Endothelial cell (in vitro differentiated cells): ENCODE measurements at regions not wholly inside any gene's neighbourhood (a gene's known extent, or its start where the extent isn't known, plus 50 kb on each side); places are given as distances from the start of the nearest gene placed in this dataset.

Source experiments
- DNase-seq: peaks from one replicate; pipeline ENCODE4 v3.0.0; 2021; ENCODE audit warnings: low spot score
- H3K27ac Mint-ChIP-seq: one replicate; pipeline ENCODE4 v1.8.0; 2021; ENCODE audit warnings: mixed read lengths, inconsistent platforms; ENCODE audit not compliant: unreplicated experiment
- H3K27me3 Mint-ChIP-seq: one replicate; pipeline ENCODE4 v1.8.0; 2021; ENCODE audit warnings: mild to moderate bottlenecking, moderate library complexity, mixed read lengths, inconsistent platforms; ENCODE audit not compliant: unreplicated experiment
- H3K36me3 Mint-ChIP-seq: one replicate; pipeline ENCODE4 v1.8.0; 2021; ENCODE audit warnings: mild to moderate bottlenecking, low read depth, mixed read lengths, inconsistent platforms; ENCODE audit not compliant: unreplicated experiment
- H3K4me1 Mint-ChIP-seq: one replicate; pipeline ENCODE4 v1.8.0; 2021; ENCODE audit warnings: mild to moderate bottlenecking, mixed read lengths, inconsistent platforms; ENCODE audit not compliant: unreplicated experiment
- H3K4me3 Mint-ChIP-seq: one replicate; pipeline ENCODE4 v1.8.0; 2021; ENCODE audit warnings: mild to moderate bottlenecking, mixed read lengths, inconsistent platforms; ENCODE audit not compliant: unreplicated experiment
- H3K9me3 Mint-ChIP-seq: one replicate; pipeline ENCODE4 v1.8.0; 2021; ENCODE audit warnings: mixed read lengths, inconsistent platforms; ENCODE audit not compliant: unreplicated experiment
- TF ChIP-seq, protein P1 (sequence below): fragments of 200-600 bp; sonication (generic); IDR thresholded peaks from one replicate; pipeline ENCODE4 v1.5.0; 2021; ENCODE audit warnings: antibody characterized with exemption; ENCODE audit not compliant: unreplicated experiment

DNA sequence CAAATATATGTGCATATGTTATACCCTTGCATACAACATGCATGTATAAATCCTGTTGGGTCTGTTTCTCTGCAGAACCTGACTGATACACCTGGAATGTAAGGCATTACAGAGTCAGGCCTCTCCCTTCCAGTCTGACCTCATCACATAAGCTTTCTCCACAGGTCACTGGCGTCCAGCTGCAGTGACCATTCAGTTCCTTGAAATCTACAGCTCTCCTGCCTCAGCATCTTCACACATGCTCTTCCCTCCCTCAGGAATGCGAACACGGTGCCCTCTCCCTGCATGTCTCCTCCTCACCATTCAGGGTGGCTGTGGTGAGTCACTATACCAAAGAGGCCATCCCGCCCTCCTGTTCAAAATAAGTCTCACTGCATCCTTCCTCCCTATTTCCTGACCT is 657.8 kb upstream of the B3GAT1 start:
- DNase-seq: no peak
- peaks cover 4% of the 10 kb centered on the region for H3K27me3 Mint-ChIP-seq
- TF ChIP-seq, protein P1, sequence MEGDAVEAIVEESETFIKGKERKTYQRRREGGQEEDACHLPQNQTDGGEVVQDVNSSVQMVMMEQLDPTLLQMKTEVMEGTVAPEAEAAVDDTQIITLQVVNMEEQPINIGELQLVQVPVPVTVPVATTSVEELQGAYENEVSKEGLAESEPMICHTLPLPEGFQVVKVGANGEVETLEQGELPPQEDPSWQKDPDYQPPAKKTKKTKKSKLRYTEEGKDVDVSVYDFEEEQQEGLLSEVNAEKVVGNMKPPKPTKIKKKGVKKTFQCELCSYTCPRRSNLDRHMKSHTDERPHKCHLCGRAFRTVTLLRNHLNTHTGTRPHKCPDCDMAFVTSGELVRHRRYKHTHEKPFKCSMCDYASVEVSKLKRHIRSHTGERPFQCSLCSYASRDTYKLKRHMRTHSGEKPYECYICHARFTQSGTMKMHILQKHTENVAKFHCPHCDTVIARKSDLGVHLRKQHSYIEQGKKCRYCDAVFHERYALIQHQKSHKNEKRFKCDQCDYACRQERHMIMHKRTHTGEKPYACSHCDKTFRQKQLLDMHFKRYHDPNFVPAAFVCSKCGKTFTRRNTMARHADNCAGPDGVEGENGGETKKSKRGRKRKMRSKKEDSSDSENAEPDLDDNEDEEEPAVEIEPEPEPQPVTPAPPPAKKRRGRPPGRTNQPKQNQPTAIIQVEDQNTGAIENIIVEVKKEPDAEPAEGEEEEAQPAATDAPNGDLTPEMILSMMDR: no peak
- no peak overlapping the region for H3K27ac Mint-ChIP-seq
- no peaks in the 10 kb centered on the region for H3K9me3 Mint-ChIP-seq
- peaks cover 4% of the 10 kb centered on the region for H3K4me1 Mint-ChIP-seq
- H3K4me3 Mint-ChIP-seq: no peak overlapping the region
- no peaks in the 10 kb centered on the region for H3K36me3 Mint-ChIP-seq

- Mint-ChIP-seq H3K4me1 (peaks cover 4% of the 10 kb centered on the region), H3K36me3 (no peaks in the 10 kb centered on the region), H3K4me3 (no peak overlapping the region), H3K9me3 (no peaks in the 10 kb centered on the region), H3K27me3 (peaks cover 4% of the 10 kb centered on the region), H3K27ac (no peak overlapping the region)
- no peak for DNase-seq
- TF ChIP-seq, protein P1: no peak
Measured at GRCh38 chr11:135069063-135069462, 657.0 kb upstream of the B3GAT1 start.

DNA sequence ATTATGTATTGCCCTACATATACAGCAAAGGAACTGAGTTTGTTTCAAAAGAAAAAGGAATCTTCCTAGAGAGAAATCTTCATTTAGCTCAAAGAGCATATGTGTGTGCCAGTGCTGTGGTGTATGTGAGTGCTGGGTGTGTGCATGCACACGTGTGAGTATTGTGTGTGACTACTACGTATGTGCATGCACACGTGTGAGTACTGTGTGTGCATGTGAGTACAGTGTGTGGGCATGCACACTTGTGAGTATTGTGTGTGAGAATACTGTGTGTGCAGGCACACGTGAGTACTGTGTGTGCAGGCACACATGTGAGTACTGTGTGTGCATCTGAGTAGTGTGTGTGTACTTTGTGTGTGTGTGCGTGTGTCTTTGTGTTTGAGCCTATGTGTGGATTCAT is 651.0 kb upstream of the B3GAT1 start:
- TF ChIP-seq, protein P1: no peak
- Mint-ChIP-seq H3K36me3 (no peaks in the 10 kb centered on the region), H3K27ac (no peak overlapping the region), H3K9me3 (peaks cover 4% of the 10 kb centered on the region), H3K4me1 (no peaks in the 10 kb centered on the region), H3K27me3 (peaks cover 4% of the 10 kb centered on the region), H3K4me3 (no peak overlapping the region)
- no peak for DNase-seq

DNA sequence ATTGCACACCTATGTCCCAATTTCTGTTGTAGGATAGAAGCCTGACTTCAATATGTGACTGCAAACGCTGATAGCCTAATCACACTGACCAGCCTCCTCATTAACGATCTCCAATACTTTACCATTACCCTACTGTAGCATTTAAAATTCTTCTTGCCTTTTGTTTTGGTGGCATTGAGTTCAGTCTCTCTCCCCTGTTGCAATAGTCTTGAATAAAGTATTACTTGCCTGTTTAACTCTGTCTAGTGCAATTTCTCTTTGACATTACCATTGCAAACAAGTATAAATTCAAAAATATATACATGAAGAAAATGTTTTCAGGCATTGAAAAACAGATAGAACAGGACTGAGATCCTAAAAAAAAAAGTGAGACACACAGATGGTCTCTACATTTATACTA is 649.1 kb upstream of the B3GAT1 start:
- peaks cover 4% of the 10 kb centered on the region for H3K27me3 Mint-ChIP-seq

GRCh38 chr11:135046986-135047385 is 634.9 kb upstream of the B3GAT1 start:
- Mint-ChIP-seq H3K36me3 (no peaks in the 10 kb centered on the region), H3K4me1 (peaks cover 6% of the 10 kb centered on the region), H3K27me3 (peaks cover 4% of the 10 kb centered on the region), H3K4me3 (no peak overlapping the region), H3K27ac (no peak overlapping the region), H3K9me3 (no peaks in the 10 kb centered on the region)
- DNase-seq: no peak
- TF ChIP-seq, protein P1: no peak

More for the DNA sequence above, 649.1 kb upstream of the B3GAT1 start:
- no peaks in the 10 kb centered on the region for H3K36me3 Mint-ChIP-seq
- H3K4me3 Mint-ChIP-seq: no peak overlapping the region
- DNase-seq: no peak
- H3K4me1 Mint-ChIP-seq: no peaks in the 10 kb centered on the region
- TF ChIP-seq, protein P1: no peak
- H3K9me3 Mint-ChIP-seq: peaks cover 4% of the 10 kb centered on the region
- no peak overlapping the region for H3K27ac Mint-ChIP-seq
